ENCODE measurements at regions not wholly inside any gene's neighbourhood (a gene's known extent, or its start where the extent isn't known, plus 50 kb on each side); places are given as distances from the start of the nearest gene placed in this dataset.

- in situ Hi-C loops (cut with MboI; ENCODE audit: low pct_ligation_motif_present in 1 of 4, low pct_unique_long_range_greater_than_20kb in 1 of 4, low sequenced_read_pairs in 3 of 4) (no loop called here), intact Hi-C loops (cut with DNase I; ENCODE audit: low total_unique reads) (no loop called here)
- no peak for DNase-seq
- Histone ChIP-seq H3K4me3 (no peak overlapping the region), H3K27me3 (no peaks in the 10 kb centered on the region), H3K27ac (no peak overlapping the region), H3K36me3 (no peaks in the 10 kb centered on the region), H3K4me1 (no peaks in the 10 kb centered on the region), H3K9me3 (no peaks in the 10 kb centered on the region)
- 89 to 94% methylated on average over 1 to 4 of the region's 4 CpGs for WGBS, 2 donors (ENCODE audit: low coverage in 1 of 2)
- TF ChIP-seq EP300 (IDR thresholded peaks at IDR 0.05; ENCODE audit: low read depth) (no peak), POLR2AphosphoS5 (IDR thresholded peaks at IDR 0.05) (no peak), POLR2A (IDR thresholded peaks at IDR 0.05) (no peak), CTCF (IDR thresholded peaks at IDR 0.05) (no peak)
Measured at GRCh38 chr1:83813576-83813975, 185.4 kb downstream of the TTLL7 start.

- DNase-seq, result no peak
- Histone ChIP-seq H3K27ac (no peak overlapping the region), H3K27me3 (no peaks in the 10 kb centered on the region), H3K4me1 (no peaks in the 10 kb centered on the region), H3K36me3 (no peaks in the 10 kb centered on the region), H3K4me3 (no peak overlapping the region), H3K9me3 (no peaks in the 10 kb centered on the region)
- in situ Hi-C loops (cut with MboI; ENCODE audit: low pct_ligation_motif_present in 1 of 4, low pct_unique_long_range_greater_than_20kb in 1 of 4, low sequenced_read_pairs in 3 of 4) (no loop called here), intact Hi-C loops (cut with DNase I; ENCODE audit: low total_unique reads) (no loop called here)
- no peak for TF ChIP-seq CTCF (IDR thresholded peaks at IDR 0.05)
- TF ChIP-seq EP300 (IDR thresholded peaks at IDR 0.05; ENCODE audit: low read depth), result no peak
- no peak for TF ChIP-seq POLR2AphosphoS5 (IDR thresholded peaks at IDR 0.05)
- TF ChIP-seq POLR2A (IDR thresholded peaks at IDR 0.05), result no peak
- WGBS, 2 donors (ENCODE audit: low coverage in 1 of 2), result 89% methylated on average over 3 to 4 of the region's 4 CpGs
Measured at GRCh38 chr1:83810144-83810543, 188.8 kb downstream of the TTLL7 start.

GRCh38 chr1:83808536-83808935, 190.4 kb downstream of the TTLL7 start:
- Histone ChIP-seq H3K4me1 (no peaks in the 10 kb centered on the region), H3K36me3 (no peaks in the 10 kb centered on the region), H3K27me3 (no peaks in the 10 kb centered on the region), H3K9me3 (no peaks in the 10 kb centered on the region), H3K4me3 (no peak overlapping the region), H3K27ac (no peak overlapping the region)
- in situ Hi-C loops (cut with MboI; ENCODE audit: low pct_ligation_motif_present in 1 of 4, low pct_unique_long_range_greater_than_20kb in 1 of 4, low sequenced_read_pairs in 3 of 4), result no loop called here
- intact Hi-C loops (cut with DNase I; ENCODE audit: low total_unique reads), result no loop called here
- DNase-seq, result no peak
- no peak for TF ChIP-seq POLR2A (IDR thresholded peaks at IDR 0.05)
- TF ChIP-seq POLR2AphosphoS5 (IDR thresholded peaks at IDR 0.05), result no peak
- no peak for TF ChIP-seq EP300 (IDR thresholded peaks at IDR 0.05; ENCODE audit: low read depth)
- no peak for TF ChIP-seq CTCF (IDR thresholded peaks at IDR 0.05)

- no peak for DNase-seq
- no peaks in the 10 kb centered on the region for H3K9me3 ChIP-seq
- no peak overlapping the region for H3K27ac ChIP-seq
- no peak overlapping the region for H3K4me3 ChIP-seq
- intact Hi-C loops (cut with DNase I; ENCODE audit: low total_unique reads), result no loop called here
- no peaks in the 10 kb centered on the region for H3K4me1 ChIP-seq
- WGBS, 2 donors (ENCODE audit: low coverage in 1 of 2), result 90 to 91% methylated on average over 3 of the region's 3 CpGs
- H3K27me3 ChIP-seq, result no peaks in the 10 kb centered on the region
- in situ Hi-C loops (cut with MboI; ENCODE audit: low pct_ligation_motif_present in 1 of 4, low pct_unique_long_range_greater_than_20kb in 1 of 4, low sequenced_read_pairs in 3 of 4), result no loop called here
- no peak for TF ChIP-seq POLR2A (IDR thresholded peaks at IDR 0.05)
- TF ChIP-seq EP300 (IDR thresholded peaks at IDR 0.05; ENCODE audit: low read depth), result no peak
- no peak for TF ChIP-seq CTCF (IDR thresholded peaks at IDR 0.05)
- no peak for TF ChIP-seq POLR2AphosphoS5 (IDR thresholded peaks at IDR 0.05)
- no peaks in the 10 kb centered on the region for H3K36me3 ChIP-seq
Measured at GRCh38 chr1:83807821-83808220, 191.1 kb downstream of the TTLL7 start.
